ENCODE measurements at regions not wholly inside any gene's neighbourhood (a gene's known extent, or its start where the extent isn't known, plus 50 kb on each side); places are given as distances from the start of the nearest gene placed in this dataset.
"Not testable (repeated sequence)": the region's sequence is repeated elsewhere in the genome, so short reads cannot be mapped to it uniquely, and the experiment has no call there.

GRCh38 chr5:177857642-177858200, 75.0 kb upstream of the FAM153A start:
- DNase-seq: not testable (repeated sequence)

GRCh38 chr5:177856474-177856873, 73.8 kb upstream of the FAM153A start:
- not testable (repeated sequence) for DNase-seq

- not testable (repeated sequence) for DNase-seq
These were observed 65.2 kb upstream of the FAM153A start for GRCh38 chr5:177847914-177848313.

- not testable (repeated sequence) for DNase-seq
These were observed 63.9 kb upstream of the FAM153A start for GRCh38 chr5:177846598-177846997.

- DNase-seq: not testable (repeated sequence)
These were observed 63.2 kb upstream of the FAM153A start for GRCh38 chr5:177845906-177846305.

GRCh38 chr5:177836191-177836590, 53.5 kb upstream of the FAM153A start:
- DNase-seq: not testable (repeated sequence)

Data from NCI-H69 (cell line).